RPMI7951 (cell line): ENCODE measurements at regions not wholly inside any gene's neighbourhood (a gene's known extent, or its start where the extent isn't known, plus 50 kb on each side); places are given as distances from the start of the nearest gene placed in this dataset.
"Not testable (repeated sequence)": the region's sequence is repeated elsewhere in the genome, so short reads cannot be mapped to it uniquely, and the experiment has no call there.

ENCODE experiments used
- DNase-seq: peaks from one replicate; pipeline ENCODE4 v3.0.0-alpha.2; 2012; ENCODE audit warnings: low read depth

GRCh38 chr5:2151301-2151888 is 268.7 kb upstream of the IRX4 start:
- not testable (repeated sequence) for DNase-seq

DNA sequence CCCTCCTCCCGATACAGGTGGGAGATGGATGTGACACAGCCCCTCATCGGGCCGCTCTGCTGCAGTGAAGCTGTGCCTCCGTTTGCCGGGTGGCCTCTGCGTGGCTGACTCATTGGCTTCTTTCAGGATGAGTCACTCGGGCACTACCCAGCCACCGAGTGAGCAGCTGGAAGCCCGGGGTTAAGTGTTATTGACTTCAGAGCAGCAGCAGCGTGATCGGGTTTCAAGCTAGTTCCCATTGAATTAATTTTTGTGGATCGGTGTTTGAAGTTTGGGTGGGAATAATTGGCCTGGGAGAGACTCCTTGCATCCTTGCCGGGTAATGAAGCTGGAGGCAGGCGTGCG is 266.4 kb upstream of the IRX4 start:
- DNase-seq, result peak; percentile 79

- DNase-seq, result no peak
Observed at GRCh38 chr5:2148312-2149194, 265.8 kb upstream of the IRX4 start.

- DNase-seq, result no peak
Observed at GRCh38 chr5:2147504-2148311, 265.0 kb upstream of the IRX4 start.

GRCh38 chr5:2143646-2144353 is 261.1 kb upstream of the IRX4 start:
- no peak for DNase-seq

DNA sequence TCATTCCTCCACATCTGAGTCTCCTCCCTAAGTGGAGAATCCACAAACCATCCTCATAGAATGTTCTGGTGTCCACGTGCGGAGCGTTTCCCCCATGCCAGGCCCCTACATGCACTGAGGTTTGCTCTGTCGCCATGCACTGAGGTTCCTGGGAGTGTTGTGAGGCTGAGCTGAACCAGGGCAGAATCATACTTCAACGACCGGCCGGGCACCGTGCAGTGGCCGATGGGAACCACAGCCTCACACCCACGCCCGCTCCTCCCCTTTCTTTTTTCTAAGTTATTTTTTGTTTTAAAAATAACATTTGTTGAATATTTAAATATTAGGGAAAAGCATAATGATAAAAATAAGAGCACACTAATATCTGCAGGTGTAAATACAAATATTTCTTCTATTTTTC is 260.4 kb upstream of the IRX4 start:
- DNase-seq, result no peak

DNA sequence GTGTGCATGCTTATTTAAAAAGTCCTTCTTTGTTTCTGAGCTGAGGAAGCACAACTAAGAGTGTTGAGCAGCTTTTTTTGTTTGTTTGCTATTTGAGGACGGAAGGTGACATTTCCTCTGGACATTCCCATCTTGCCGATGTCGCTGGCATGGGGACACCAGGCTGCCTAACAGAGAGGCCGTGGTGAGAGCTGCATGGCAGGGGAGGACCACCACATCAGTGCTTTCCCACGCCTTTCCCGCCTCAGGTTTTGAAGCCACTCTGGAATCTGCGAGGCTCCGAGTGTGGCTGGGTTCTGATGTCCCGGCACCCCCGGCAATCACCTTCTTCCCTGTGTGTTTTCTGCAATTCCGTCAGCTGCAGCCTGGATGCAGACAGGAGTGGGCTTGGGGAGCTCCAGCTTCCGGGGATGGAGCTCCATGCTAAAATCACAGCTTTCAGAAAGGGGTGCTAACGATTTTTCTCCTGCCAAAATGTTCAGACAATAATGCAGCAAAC is 259.8 kb upstream of the IRX4 start:
- DNase-seq, result no peak

- no peak for DNase-seq
Observed at GRCh38 chr5:2141254-2142000, 258.7 kb upstream of the IRX4 start.

DNA sequence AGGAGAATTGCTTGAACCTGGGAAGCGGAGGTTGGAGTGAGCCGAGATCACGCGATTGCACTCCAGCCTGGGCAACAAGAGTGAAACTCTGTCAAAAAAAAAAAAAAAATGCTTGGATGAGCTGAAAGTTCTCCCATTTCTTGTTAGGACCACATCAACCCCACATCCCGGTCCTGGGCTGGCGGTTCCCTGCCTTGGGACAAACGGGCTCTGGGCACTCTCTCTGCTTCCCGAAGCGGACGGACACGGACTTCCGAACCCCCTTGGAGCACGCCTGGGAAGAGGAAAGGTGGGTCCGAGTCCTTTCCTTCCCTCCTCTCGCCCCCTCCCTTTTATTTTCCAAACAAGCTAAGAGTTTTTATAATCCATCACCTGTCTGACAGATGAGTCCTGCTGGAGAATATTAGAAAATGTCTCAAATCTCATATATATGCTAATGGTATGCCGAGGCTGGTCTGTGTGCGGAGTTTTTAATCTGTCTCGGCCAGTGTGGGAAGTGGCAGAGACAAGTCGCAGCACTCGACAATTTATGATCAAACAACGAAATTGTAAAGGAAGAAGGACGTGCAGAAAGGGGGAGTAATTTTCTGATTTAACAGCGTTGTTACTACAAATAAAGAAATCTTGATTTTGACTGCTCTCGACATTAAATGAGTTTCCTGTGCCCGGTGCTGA is 257.9 kb upstream of the IRX4 start:
- no peak for DNase-seq

DNA sequence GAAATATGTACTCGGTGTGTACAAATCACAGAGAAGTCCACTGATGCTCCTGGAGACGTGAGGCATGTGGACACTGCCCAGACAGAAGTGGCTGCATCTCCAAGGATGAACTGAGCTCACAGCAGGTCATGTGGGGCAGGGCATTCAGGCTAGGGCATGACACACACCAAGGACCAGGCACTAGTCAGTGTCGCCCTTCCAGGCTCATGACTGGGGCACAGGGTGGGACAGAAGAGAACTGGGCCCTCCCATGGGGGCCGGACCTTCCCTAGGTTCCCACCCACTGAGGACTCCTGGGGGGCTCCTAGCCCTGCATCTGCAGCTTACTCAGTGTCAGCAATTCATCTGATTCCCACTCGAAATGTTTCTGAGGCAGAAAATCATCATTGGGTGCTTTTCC is 256.8 kb upstream of the IRX4 start:
- no peak for DNase-seq

DNA sequence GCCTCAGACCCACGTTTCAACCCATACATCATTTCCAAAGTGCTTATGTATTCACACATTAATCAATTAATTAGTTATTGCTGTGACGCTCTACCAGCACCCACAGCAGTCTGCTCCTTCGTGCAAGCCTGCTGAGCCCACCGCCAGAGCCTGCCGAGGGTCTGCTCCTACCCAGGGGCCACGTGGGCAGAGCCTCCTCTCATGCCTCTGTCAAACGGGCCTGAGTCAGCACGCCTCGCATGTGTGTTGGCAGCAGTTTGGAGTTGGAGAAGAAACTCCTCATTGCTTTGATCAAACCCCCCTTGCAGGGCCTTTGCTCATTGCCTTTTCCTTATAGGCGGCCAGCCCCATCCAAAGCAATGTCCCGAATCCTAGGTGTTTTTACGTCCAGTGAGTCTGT is 256.2 kb upstream of the IRX4 start:
- no peak for DNase-seq

DNA sequence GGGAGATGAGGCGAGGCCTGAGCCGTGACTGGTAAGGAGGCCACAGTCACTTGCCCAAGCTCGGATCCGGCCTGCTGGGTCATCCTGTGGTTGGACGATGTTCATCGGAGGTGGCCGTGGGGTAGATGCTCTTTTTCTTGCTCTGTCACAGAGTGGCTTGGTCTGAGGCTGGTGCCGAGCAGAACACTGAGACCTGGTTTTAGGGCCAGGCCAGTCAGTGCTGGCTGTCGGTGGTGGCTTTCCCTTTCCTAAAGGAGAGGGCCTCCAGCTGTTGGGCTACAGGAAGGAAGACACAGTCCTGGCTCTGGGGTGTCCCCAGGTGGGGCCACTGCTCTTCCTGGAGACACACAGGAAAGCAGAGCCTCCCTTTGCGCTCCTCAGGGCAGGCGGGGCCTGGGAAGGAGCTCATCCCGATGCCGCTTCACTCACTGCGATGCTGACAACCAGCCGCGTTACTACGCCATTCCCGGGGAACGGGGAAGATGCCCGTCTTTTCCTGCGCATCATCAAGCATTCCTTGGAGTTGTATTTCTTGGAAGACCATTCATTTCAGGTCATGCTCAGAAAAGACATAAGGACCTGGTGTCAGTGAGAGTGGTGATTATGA is 254.8 kb upstream of the IRX4 start:
- DNase-seq, result no peak

GRCh38 chr5:2136728-2137333 is 254.1 kb upstream of the IRX4 start:
- no peak for DNase-seq

DNA sequence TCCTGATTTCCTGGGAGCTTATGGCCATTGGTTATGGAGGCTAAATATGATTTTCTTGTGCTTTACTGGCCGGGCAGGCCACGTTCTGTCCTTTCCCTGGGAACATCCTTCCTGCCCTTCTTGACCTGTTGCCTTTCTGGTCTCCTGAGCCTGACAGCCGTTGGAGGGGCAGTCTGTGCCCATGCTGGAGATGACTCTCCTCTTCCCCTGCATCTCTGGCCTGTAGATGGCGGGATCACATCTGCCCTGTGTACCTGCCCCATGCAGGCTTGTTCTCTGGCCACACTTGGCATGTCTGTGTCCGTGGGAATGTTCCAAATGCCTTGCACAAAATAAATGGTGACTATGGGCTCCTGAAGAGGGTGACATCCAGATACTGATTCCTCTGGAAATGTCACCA is 253.1 kb upstream of the IRX4 start:
- DNase-seq, result no peak

DNA sequence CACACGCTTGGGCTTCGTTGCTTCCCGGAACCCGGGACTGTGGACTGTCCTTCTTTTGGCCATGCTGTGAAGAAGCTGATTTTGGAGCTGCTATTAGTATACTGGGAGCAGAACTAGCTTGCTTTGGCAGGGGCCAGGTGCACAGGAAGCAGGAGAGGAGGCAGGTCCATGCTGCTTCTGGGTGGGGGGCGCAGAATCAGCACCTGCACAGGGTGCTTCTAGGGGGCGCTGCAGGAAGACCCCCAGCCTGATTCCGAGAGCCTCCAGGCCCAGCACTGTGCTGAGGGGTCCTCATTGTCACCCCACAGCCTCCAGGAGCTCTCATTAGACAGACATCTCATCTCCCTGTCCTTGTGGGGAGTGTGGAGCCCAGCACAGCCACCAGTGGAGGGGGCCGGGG is 252.6 kb upstream of the IRX4 start:
- DNase-seq, result no peak

GRCh38 chr5:2134543-2135292 is 252.0 kb upstream of the IRX4 start:
- DNase-seq, result peak; percentile 11

DNA sequence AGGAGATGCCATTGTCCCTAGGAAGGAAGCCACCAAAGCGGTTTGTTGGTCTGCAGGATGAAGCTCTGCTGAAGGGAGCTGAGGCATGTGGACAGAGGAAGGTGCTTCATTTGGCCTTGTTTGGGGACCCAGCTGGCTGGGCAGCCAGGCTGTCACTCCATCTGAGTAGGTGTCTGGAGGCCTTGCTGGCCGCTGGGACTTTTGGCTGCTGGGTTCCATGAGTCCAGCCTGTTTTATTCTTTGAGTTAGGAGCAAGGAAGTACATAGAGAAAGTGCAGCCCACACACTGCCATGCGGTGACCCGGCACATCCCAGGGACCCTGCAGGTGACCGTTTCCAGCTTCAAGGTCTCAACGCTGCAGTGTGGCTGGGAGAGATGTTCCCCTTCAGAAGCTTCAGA is 251.2 kb upstream of the IRX4 start:
- DNase-seq, result no peak

- peak; percentile 10 for DNase-seq
Observed at GRCh38 chr5:2133080-2133479, 250.4 kb upstream of the IRX4 start.

DNA sequence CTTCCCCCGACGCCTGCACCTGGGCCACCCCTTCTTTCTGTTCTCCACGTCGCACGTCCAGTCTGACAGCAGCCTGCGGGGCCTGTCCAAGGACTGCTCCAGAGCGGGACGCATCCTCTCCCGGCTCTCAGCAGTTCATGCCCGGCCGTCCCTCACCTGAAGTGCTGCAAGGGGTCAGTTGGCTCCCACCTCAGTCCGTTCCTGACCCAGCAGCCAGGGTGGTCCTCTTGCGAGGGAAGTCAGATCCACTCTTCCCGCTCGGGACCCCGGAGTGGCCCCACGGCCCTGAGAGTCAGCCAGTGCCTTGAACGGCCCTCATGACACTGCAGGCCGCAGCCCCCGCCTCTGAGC is 249.7 kb upstream of the IRX4 start:
- DNase-seq, result no peak
